KMS-11 (cell line): ENCODE measurements at regions not wholly inside any gene's neighbourhood (a gene's known extent, or its start where the extent isn't known, plus 50 kb on each side); places are given as distances from the start of the nearest gene placed in this dataset.
"Not testable (repeated sequence)": the region's sequence is repeated elsewhere in the genome, so short reads cannot be mapped to it uniquely, and the experiment has no call there.

Experiments used
- H2AFZ ChIP-seq: fragments of 200-600 bp; sonication (generic); 2 replicates; pipeline ENCODE4 v1.6.1; 2016; ENCODE audit warnings: antibody characterized with exemption, mixed run types, low read depth
- H3K27ac ChIP-seq: fragments of 200-600 bp; sonication (generic); 2 replicates; pipeline ENCODE4 v1.6.1; 2016; ENCODE audit warnings: mild to moderate bottlenecking, mixed run types
- H3K27me3 ChIP-seq: fragments of 200-600 bp; sonication (generic); 2 replicates; pipeline ENCODE4 v1.6.1; 2017; ENCODE audit warnings: mild to moderate bottlenecking, low read depth, mixed run types, moderate library complexity; ENCODE audit not compliant: insufficient read depth
- H3K36me3 ChIP-seq: fragments of 200-600 bp; sonication (generic); 2 replicates; pipeline ENCODE4 v1.6.1; 2017; ENCODE audit warnings: mild to moderate bottlenecking, mixed run types; ENCODE audit not compliant: insufficient read depth
- H3K4me1 ChIP-seq: fragments of 200-600 bp; sonication (generic); 2 replicates; pipeline ENCODE4 v1.6.1; 2016; ENCODE audit warnings: mild to moderate bottlenecking, low read depth, mixed run types; ENCODE audit not compliant: poor library complexity, severe bottlenecking
- H3K4me2 ChIP-seq: fragments of 200-600 bp; sonication (generic); 2 replicates; pipeline ENCODE4 v1.7.0; 2016; ENCODE audit warnings: mild to moderate bottlenecking, mixed run types
- H3K4me3 ChIP-seq: fragments of 200-600 bp; sonication (generic); IDR thresholded peaks from 2 replicates; pipeline ENCODE4 v1.6.1; 2017; ENCODE audit warnings: low read depth, low read length, mixed read lengths; ENCODE audit not compliant: insufficient read depth
- H3K79me2 ChIP-seq: fragments of 200-600 bp; sonication (generic); 2 replicates; pipeline ENCODE4 v1.6.1; 2016; ENCODE audit warnings: low read depth, mixed run types; ENCODE audit not compliant: insufficient read depth
- H3K9ac ChIP-seq: fragments of 200-600 bp; sonication (generic); 2 replicates; pipeline ENCODE4 v1.6.1; 2016; ENCODE audit warnings: mild to moderate bottlenecking, mixed run types
- H4K20me1 ChIP-seq: fragments of 200-600 bp; sonication (generic); 2 replicates; pipeline ENCODE4 v1.6.1; 2016; ENCODE audit warnings: mild to moderate bottlenecking, mixed run types; ENCODE audit not compliant: insufficient read depth
- CTCF ChIP-seq: fragments of 200-600 bp; sonication (generic); conservative IDR thresholded peaks from 2 replicates; pipeline ENCODE4 v1.6.1; 2017; ENCODE audit warnings: low read depth, mild to moderate bottlenecking, antibody characterized with exemption, low read length, moderate library complexity, mixed read lengths

GRCh38 chr5:12662545-12663314 is 758.5 kb upstream of the CTNND2 start:
- no peaks in the 10 kb centered on the region for H3K36me3 ChIP-seq
- no peak overlapping the region for H3K4me3 ChIP-seq
- H3K4me1 ChIP-seq: peaks cover 31% of the 10 kb centered on the region
- H3K27me3 ChIP-seq: no peaks in the 10 kb centered on the region
- TF ChIP-seq CTCF: no peak
- no peak overlapping the region for H3K27ac ChIP-seq
- H3K4me2 ChIP-seq: no peak overlapping the region
- H2AFZ ChIP-seq: no peak overlapping the region
- H3K9ac ChIP-seq: no peak overlapping the region
- no peaks in the 10 kb centered on the region for H3K79me2 ChIP-seq
- no peaks in the 10 kb centered on the region for H4K20me1 ChIP-seq

- no peak for TF ChIP-seq CTCF
- Histone ChIP-seq H3K4me2 (no peak overlapping the region), H4K20me1 (no peaks in the 10 kb centered on the region), H3K79me2 (no peaks in the 10 kb centered on the region), H3K4me1 (peaks cover 31% of the 10 kb centered on the region), H3K27me3 (no peaks in the 10 kb centered on the region), H3K36me3 (no peaks in the 10 kb centered on the region), H3K27ac (no peak overlapping the region), H2AFZ (no peak overlapping the region), H3K4me3 (no peak overlapping the region), H3K9ac (no peak overlapping the region)
Measured at GRCh38 chr5:12661617-12662370, 757.5 kb upstream of the CTNND2 start.

DNA sequence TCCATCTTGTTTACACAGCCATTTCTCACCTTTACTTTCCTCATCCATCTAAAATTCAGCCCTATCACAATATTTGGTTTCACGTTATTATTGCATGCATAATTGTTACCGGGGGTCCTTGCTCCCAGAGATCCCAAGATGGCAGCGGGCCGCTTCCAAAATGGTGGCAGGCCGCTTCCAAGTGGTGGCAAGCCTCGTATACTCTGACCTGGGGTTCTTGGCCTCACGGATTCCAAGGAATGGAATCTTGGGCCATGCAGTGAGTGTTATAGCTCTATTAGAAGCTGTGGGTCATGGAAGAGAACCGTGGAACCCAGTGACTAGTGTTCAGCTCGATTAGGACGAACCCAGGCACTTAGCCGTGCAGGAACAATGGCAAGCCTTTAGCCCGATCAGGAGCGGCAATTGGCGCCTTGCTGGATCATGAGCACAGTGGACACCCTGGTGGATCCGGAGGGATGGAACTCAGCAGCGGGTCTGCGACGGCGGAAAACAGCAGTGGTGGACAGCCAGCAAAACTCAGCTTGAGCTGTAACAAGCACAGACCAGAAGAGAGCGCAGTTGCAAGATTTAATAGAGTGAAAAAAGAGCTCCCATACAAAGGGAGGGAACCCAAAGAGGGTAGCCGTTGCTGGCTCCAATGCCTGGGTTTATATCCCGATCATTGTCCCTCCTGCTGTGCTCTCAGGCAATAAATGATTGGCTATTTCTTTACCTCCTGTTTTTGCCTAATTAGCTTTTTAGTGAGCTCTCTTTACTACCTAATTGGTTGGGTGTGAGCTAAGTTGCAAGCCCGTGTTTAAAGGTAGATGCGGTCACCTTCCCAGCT is 756.2 kb upstream of the CTNND2 start:
- H3K79me2 ChIP-seq, H4K20me1 ChIP-seq, H2AFZ ChIP-seq, H3K4me3 ChIP-seq, H3K9ac ChIP-seq, H3K36me3 ChIP-seq, H3K27me3 ChIP-seq: not testable (repeated sequence)
- Histone ChIP-seq H3K4me2 (peak overlapping the region; percentile 44), H3K4me1 (peaks cover 31% of the 10 kb centered on the region), H3K27ac (peak overlapping the region; percentile 39; the same call in 1 of the 2 replicates)

- no peaks in the 10 kb centered on the region for H3K79me2 ChIP-seq
- H3K4me2 ChIP-seq: peak overlapping the region; percentile 44
- H2AFZ ChIP-seq: peak overlapping the region; percentile 23; the same call in 1 of the 2 replicates
- no peak overlapping the region for H3K9ac ChIP-seq
- no peak for TF ChIP-seq CTCF
- no peaks in the 10 kb centered on the region for H4K20me1 ChIP-seq
- no peaks in the 10 kb centered on the region for H3K36me3 ChIP-seq
- H3K27me3 ChIP-seq: no peaks in the 10 kb centered on the region
- peaks cover 31% of the 10 kb centered on the region for H3K4me1 ChIP-seq
- no peak overlapping the region for H3K4me3 ChIP-seq
- peak overlapping the region; percentile 39; the same call in 1 of the 2 replicates for H3K27ac ChIP-seq
Measured at GRCh38 chr5:12659686-12660085, 755.4 kb upstream of the CTNND2 start.
